GM19025 (cell line): ENCODE measurements at regions not wholly inside any gene's neighbourhood (a gene's known extent, or its start where the extent isn't known, plus 50 kb on each side); places are given as distances from the start of the nearest gene placed in this dataset.

Experiments
- ATAC-seq: cut with Tn5 transposase; IDR thresholded peaks from one replicate; pipeline ENCODE4 v1.9.1; 2021; ENCODE audit warnings: mild to moderate bottlenecking, low read depth, moderate library complexity; ENCODE audit not compliant: unreplicated experiment

GRCh38 chr18:51630706-51631105 is 433.2 kb upstream of the MEX3C start:
- ATAC-seq, result no peak

- no peak for ATAC-seq
Measured at GRCh38 chr18:51637881-51638280, 440.4 kb upstream of the MEX3C start.

- no peak for ATAC-seq
Measured at GRCh38 chr18:51639541-51639940, 442.1 kb upstream of the MEX3C start.

- no peak for ATAC-seq
Measured at GRCh38 chr18:51643483-51643882, 446.0 kb upstream of the MEX3C start.

GRCh38 chr18:51645607-51646006 is 448.1 kb upstream of the MEX3C start:
- no peak for ATAC-seq

- ATAC-seq, result no peak
Measured at GRCh38 chr18:51647346-51647745, 449.9 kb upstream of the MEX3C start.

GRCh38 chr18:51647942-51648341 is 450.5 kb upstream of the MEX3C start:
- ATAC-seq, result no peak

GRCh38 chr18:51649796-51650195 is 452.3 kb upstream of the MEX3C start:
- no peak for ATAC-seq

GRCh38 chr18:51651761-51652160 is 454.3 kb upstream of the MEX3C start:
- ATAC-seq, result no peak

- ATAC-seq, result no peak
Measured at GRCh38 chr18:51653507-51654213, 456.2 kb upstream of the MEX3C start.

- peak; percentile 65 for ATAC-seq
Measured at GRCh38 chr18:51654488-51655326, 457.2 kb upstream of the MEX3C start.

GRCh38 chr18:51655327-51655698 is 457.8 kb upstream of the MEX3C start:
- ATAC-seq, result peak; percentile 87

GRCh38 chr18:51656249-51656648 is 458.8 kb upstream of the MEX3C start:
- no peak for ATAC-seq

GRCh38 chr18:51658436-51658835 is 461.0 kb upstream of the MEX3C start:
- ATAC-seq, result no peak

GRCh38 chr18:51659781-51660180 is 462.3 kb upstream of the MEX3C start:
- no peak for ATAC-seq

GRCh38 chr18:51660188-51660715 is 462.8 kb upstream of the MEX3C start:
- no peak for ATAC-seq

GRCh38 chr18:51664236-51664635 is 466.8 kb upstream of the MEX3C start:
- ATAC-seq, result no peak

- ATAC-seq, result no peak
Measured at GRCh38 chr18:51666763-51667191, 469.3 kb upstream of the MEX3C start.

- ATAC-seq, result no peak
Measured at GRCh38 chr18:51668101-51668500, 470.6 kb upstream of the MEX3C start.

- no peak for ATAC-seq
Measured at GRCh38 chr18:51668607-51669006, 471.1 kb upstream of the MEX3C start.

- ATAC-seq, result no peak
Measured at GRCh38 chr18:51686590-51686989, 489.1 kb upstream of the MEX3C start.
